ENCODE measurements at regions not wholly inside any gene's neighbourhood (a gene's known extent, or its start where the extent isn't known, plus 50 kb on each side); places are given as distances from the start of the nearest gene placed in this dataset.

DNA sequence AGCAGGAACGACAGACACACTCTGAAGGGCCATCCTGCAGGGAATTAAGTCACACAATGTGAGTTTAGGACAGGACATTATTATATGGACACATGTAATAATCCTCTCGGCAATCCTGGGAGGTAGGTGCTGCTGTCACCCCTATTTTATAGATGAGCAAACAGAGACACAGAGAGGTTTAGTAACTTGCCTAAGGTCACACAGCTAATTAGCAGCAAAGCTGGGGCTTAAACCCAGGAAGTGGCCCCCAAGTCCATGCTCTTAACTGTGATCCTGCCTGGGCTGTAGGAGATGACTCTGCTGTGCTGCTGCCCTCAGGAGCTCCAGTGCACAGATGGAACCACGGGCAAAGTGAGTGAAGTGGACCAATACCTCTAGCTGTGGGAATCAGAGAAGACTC, 660.0 kb downstream of the PTPRU start:
- no peaks in the 10 kb centered on the region for H3K9me3 ChIP-seq
- H3K4me1 ChIP-seq, result no peaks in the 10 kb centered on the region
- TF ChIP-seq, protein P1, sequence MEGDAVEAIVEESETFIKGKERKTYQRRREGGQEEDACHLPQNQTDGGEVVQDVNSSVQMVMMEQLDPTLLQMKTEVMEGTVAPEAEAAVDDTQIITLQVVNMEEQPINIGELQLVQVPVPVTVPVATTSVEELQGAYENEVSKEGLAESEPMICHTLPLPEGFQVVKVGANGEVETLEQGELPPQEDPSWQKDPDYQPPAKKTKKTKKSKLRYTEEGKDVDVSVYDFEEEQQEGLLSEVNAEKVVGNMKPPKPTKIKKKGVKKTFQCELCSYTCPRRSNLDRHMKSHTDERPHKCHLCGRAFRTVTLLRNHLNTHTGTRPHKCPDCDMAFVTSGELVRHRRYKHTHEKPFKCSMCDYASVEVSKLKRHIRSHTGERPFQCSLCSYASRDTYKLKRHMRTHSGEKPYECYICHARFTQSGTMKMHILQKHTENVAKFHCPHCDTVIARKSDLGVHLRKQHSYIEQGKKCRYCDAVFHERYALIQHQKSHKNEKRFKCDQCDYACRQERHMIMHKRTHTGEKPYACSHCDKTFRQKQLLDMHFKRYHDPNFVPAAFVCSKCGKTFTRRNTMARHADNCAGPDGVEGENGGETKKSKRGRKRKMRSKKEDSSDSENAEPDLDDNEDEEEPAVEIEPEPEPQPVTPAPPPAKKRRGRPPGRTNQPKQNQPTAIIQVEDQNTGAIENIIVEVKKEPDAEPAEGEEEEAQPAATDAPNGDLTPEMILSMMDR (IDR thresholded peaks at IDR 0.05; ENCODE audit: low read depth, low read length), result no peak
- DNase-seq, result no peak
- H3K4me3 ChIP-seq (ENCODE audit: low read depth, low read length), result no peak overlapping the region
- H3K36me3 ChIP-seq, result no peaks in the 10 kb centered on the region
- H3K27me3 ChIP-seq, result no peaks in the 10 kb centered on the region

DNA sequence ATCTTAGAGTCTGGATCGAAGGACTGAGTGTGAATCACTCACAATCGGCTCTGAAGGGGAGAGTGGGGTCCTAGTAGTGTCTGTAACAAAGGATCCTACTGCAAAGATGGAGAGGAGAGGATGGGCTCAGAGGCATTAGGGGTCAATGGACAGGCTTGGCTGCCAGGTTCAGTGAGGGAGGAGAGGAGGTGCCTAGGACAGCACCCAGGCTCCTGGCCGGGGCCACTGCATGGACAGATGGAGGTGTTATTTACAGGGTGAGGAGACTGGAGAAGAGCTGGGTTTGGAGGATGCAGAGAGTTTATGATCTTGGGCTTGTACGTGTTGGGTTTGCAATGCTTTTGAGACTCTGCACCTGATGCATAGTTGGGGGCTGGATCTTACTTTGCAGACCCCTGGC, 658.9 kb downstream of the PTPRU start:
- no peak for DNase-seq
- Histone ChIP-seq H3K4me3 (ENCODE audit: low read depth, low read length) (no peak overlapping the region), H3K4me1 (no peaks in the 10 kb centered on the region), H3K9me3 (no peaks in the 10 kb centered on the region), H3K27me3 (no peaks in the 10 kb centered on the region), H3K36me3 (no peaks in the 10 kb centered on the region)
- TF ChIP-seq, protein P1 (IDR thresholded peaks at IDR 0.05; ENCODE audit: low read depth, low read length), result no peak

DNA sequence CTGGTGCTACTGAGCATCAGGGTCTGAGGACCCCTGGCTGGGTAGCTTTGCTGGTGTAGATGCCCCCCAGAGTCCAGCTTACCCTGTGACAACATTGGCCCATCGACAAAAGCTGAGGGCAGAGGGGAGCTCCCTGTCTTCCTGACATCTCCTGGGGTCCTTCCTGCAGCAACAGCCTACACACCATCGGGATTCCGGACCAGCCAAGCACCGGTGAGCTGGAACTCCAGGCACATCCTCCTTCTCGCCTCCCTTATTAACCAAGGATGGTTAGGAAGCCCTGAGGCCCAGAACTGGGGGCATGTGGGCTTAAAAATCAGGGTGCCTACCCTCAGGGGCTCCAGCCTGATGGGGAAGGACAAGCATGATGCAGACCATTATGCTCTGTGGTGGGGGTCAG, 658.0 kb downstream of the PTPRU start:
- no peak for DNase-seq
- H3K9me3 ChIP-seq, result no peaks in the 10 kb centered on the region
- no peaks in the 10 kb centered on the region for H3K4me1 ChIP-seq
- no peaks in the 10 kb centered on the region for H3K36me3 ChIP-seq
- TF ChIP-seq, protein P1 (IDR thresholded peaks at IDR 0.05; ENCODE audit: low read depth, low read length), result no peak
- no peak overlapping the region for H3K4me3 ChIP-seq (ENCODE audit: low read depth, low read length)
- no peaks in the 10 kb centered on the region for H3K27me3 ChIP-seq

DNA sequence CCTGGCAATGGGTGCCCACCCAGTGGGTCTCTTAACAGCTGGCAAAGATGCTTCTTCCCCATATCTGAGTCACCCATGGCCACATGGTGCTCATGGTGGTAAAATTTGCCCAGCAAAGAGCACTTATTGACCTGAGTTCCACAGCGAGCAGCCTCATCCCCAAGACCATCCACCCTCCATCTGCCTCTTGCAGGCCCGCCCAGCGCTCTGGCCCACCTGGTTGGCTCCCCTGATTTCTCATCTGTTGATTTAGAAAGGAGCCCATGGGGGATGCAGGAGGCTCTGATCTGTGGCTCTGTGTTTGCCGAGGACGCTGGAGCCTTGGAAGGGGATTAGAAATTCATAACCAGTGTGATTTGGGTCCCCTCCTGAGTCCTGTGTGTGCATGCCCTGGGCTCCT, 657.5 kb downstream of the PTPRU start:
- H3K9me3 ChIP-seq, result no peaks in the 10 kb centered on the region
- no peaks in the 10 kb centered on the region for H3K36me3 ChIP-seq
- H3K4me3 ChIP-seq (ENCODE audit: low read depth, low read length), result no peak overlapping the region
- TF ChIP-seq, protein P1 (IDR thresholded peaks at IDR 0.05; ENCODE audit: low read depth, low read length), result no peak
- no peaks in the 10 kb centered on the region for H3K4me1 ChIP-seq
- H3K27me3 ChIP-seq, result no peaks in the 10 kb centered on the region
- no peak for DNase-seq

DNA sequence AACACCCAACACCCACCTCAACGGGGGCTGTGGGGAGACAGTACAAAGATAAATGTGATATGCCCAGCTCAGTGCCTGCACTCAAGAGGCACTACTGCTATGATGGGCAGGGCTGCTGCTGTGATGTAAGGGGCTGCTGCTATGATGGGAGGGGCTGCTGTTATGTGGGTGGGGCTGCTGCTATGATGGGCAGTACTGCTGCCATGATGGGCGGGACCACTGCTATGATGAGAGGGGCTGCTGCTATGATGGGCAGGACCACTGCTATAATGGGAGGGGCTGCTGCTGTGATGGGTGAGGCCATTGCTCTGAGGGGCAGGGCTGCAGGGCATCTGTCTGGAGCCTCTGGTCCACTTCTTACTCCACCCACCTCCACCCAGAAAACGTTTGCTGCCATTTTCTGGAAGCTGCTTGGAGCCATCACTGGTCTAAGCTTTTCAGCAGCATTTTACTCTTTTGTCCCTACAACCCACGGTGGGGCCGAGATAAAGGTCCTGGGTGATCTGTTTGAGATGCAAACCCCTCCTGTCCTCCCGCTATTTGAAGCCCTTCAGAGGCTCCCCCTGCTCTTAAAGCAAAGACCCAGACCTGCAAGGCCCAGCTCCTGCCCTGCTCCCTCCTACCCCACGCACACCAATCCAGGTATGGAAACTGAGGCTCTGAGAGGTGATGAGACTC, 656.9 kb downstream of the PTPRU start:
- Histone ChIP-seq H3K4me3 (ENCODE audit: low read depth, low read length) (no peak overlapping the region), H3K9me3 (no peaks in the 10 kb centered on the region), H3K4me1 (no peaks in the 10 kb centered on the region), H3K36me3 (no peaks in the 10 kb centered on the region), H3K27me3 (no peaks in the 10 kb centered on the region)
- DNase-seq, result peak; percentile 58
- TF ChIP-seq, protein P1 (IDR thresholded peaks at IDR 0.05; ENCODE audit: low read depth, low read length), result no peak

DNA sequence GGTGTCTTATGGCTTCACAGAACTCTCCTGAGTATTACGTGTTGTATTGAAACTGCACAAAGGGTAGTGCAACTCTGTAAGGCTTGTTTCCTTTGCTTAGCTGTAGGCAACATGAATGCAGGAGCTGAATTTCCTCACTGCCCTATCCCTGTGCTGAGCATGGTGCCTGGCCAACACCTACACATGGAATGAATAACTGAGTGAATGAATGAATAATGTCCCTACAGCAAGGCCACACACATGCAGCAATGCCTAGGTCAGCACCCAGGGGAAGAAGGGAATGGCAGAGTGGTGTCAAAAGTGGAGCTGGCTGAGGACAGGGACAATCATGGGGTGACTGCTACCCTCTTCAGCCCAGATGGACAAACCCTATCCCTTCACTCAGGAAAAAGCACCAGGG, 655.9 kb downstream of the PTPRU start:
- H3K9me3 ChIP-seq, result no peaks in the 10 kb centered on the region
- H3K4me3 ChIP-seq (ENCODE audit: low read depth, low read length), result no peak overlapping the region
- TF ChIP-seq, protein P1 (IDR thresholded peaks at IDR 0.05; ENCODE audit: low read depth, low read length), result no peak
- no peaks in the 10 kb centered on the region for H3K27me3 ChIP-seq
- no peaks in the 10 kb centered on the region for H3K36me3 ChIP-seq
- no peaks in the 10 kb centered on the region for H3K4me1 ChIP-seq
- DNase-seq, result no peak
